Right atrium auricular region (tissue), 2 donors: ENCODE measurements at regions not wholly inside any gene's neighbourhood (a gene's known extent, or its start where the extent isn't known, plus 50 kb on each side); places are given as distances from the start of the nearest gene placed in this dataset.

Source experiments
- DNase-seq: peaks from one replicate; pipeline ENCODE4 v3.0.0-alpha.2; 2019; ENCODE audit warnings: low spot score
- H3K27ac ChIP-seq, 2 donors: fragments of 200-600 bp; sonication (generic); 1 replicate in 1 of 2; 2 replicates in 1 of 2; pipeline ENCODE4 v1.5.1; 2016 to 2019
- H3K27me3 ChIP-seq, 2 donors: fragments of 200-600 bp; sonication (generic); one replicate each; pipeline versions ENCODE4 v1.5.1 to v1.6.0; 2017 to 2019
- H3K36me3 ChIP-seq: fragments of 200-600 bp; sonication (generic); one replicate; pipeline ENCODE4 v1.5.1; 2016
- H3K4me1 ChIP-seq, 2 donors: fragments of 200-600 bp; sonication (generic); one replicate each; pipeline versions ENCODE4 v1.5.1 to v1.6.0; 2017 to 2019
- H3K4me3 ChIP-seq, 2 donors: fragments of 200-600 bp; sonication (generic); 1 replicate in 1 of 2; 2 replicates in 1 of 2; pipeline ENCODE4 v1.5.1; 2017 to 2019; ENCODE audit warnings: mild to moderate bottlenecking in 1 of 2, moderate library complexity in 1 of 2
- H3K9me3 ChIP-seq, 2 donors: fragments of 200-600 bp; sonication (generic); one replicate each; pipeline ENCODE4 v1.5.1; 2019
- CTCF ChIP-seq, 2 donors: fragments of 200-600 bp; sonication (generic); IDR thresholded peaks; one replicate each; pipeline ENCODE4 v1.5.1; 2019; ENCODE audit warnings: antibody characterized with exemption in 2 of 2

GRCh38 chr1:95449516-95449915 lies 215.5 kb downstream of the RWDD3 start:
- no peak for DNase-seq
- no peaks in the 10 kb centered on the region for H3K36me3 ChIP-seq
- no peaks in the 10 kb centered on the region for H3K4me1 ChIP-seq
- no peaks in the 10 kb centered on the region for H3K27me3 ChIP-seq
- no peak overlapping the region for H3K4me3 ChIP-seq
- H3K27ac ChIP-seq: no peak overlapping the region
- H3K9me3 ChIP-seq: peaks cover 0 to 6% of the 10 kb centered on the region in 2 donors
- no peak for TF ChIP-seq CTCF (IDR thresholded peaks at IDR 0.05)

- no peak for DNase-seq
- Histone ChIP-seq H3K4me1 (no peaks in the 10 kb centered on the region), H3K4me3 (no peak overlapping the region), H3K9me3 (peaks cover 0 to 10% of the 10 kb centered on the region in 2 donors), H3K27me3 (no peaks in the 10 kb centered on the region), H3K36me3 (no peaks in the 10 kb centered on the region), H3K27ac (no peak overlapping the region)
- no peak for TF ChIP-seq CTCF (IDR thresholded peaks at IDR 0.05)
Measured at GRCh38 chr1:95451054-95451453, 217.0 kb downstream of the RWDD3 start.

- TF ChIP-seq CTCF (IDR thresholded peaks at IDR 0.05): no peak
- Histone ChIP-seq H3K27me3 (no peaks in the 10 kb centered on the region), H3K9me3 (peaks cover 0 to 10% of the 10 kb centered on the region in 2 donors), H3K36me3 (no peaks in the 10 kb centered on the region), H3K4me1 (no peaks in the 10 kb centered on the region), H3K27ac (no peak overlapping the region), H3K4me3 (no peak overlapping the region)
- no peak for DNase-seq
Measured at GRCh38 chr1:95451904-95452303, 217.9 kb downstream of the RWDD3 start.

- no peak for DNase-seq
- Histone ChIP-seq H3K27ac (no peak overlapping the region), H3K4me3 (no peak overlapping the region), H3K9me3 (peaks cover 0 to 10% of the 10 kb centered on the region in 2 donors), H3K27me3 (no peaks in the 10 kb centered on the region), H3K36me3 (no peaks in the 10 kb centered on the region), H3K4me1 (no peaks in the 10 kb centered on the region)
- TF ChIP-seq CTCF (IDR thresholded peaks at IDR 0.05): no peak
Measured at GRCh38 chr1:95453053-95453452, 219.0 kb downstream of the RWDD3 start.

GRCh38 chr1:95467036-95467435 lies 233.0 kb downstream of the RWDD3 start:
- H3K36me3 ChIP-seq: no peaks in the 10 kb centered on the region
- no peaks in the 10 kb centered on the region for H3K27me3 ChIP-seq
- TF ChIP-seq CTCF (IDR thresholded peaks at IDR 0.05): peak in 1 of 2 donors; percentile 33
- DNase-seq: no peak
- no peak overlapping the region for H3K4me3 ChIP-seq
- H3K27ac ChIP-seq: no peak overlapping the region
- H3K4me1 ChIP-seq: no peaks in the 10 kb centered on the region
- no peaks in the 10 kb centered on the region for H3K9me3 ChIP-seq

- TF ChIP-seq CTCF (IDR thresholded peaks at IDR 0.05): no peak
- no peaks in the 10 kb centered on the region for H3K36me3 ChIP-seq
- DNase-seq: no peak
- H3K4me3 ChIP-seq: no peak overlapping the region
- no peaks in the 10 kb centered on the region for H3K9me3 ChIP-seq
- H3K27ac ChIP-seq: no peak overlapping the region
- no peaks in the 10 kb centered on the region for H3K4me1 ChIP-seq
- H3K27me3 ChIP-seq: no peaks in the 10 kb centered on the region
Measured at GRCh38 chr1:95475686-95476457, 241.9 kb downstream of the RWDD3 start.
